ENCODE measurements at regions not wholly inside any gene's neighbourhood (a gene's known extent, or its start where the extent isn't known, plus 50 kb on each side); places are given as distances from the start of the nearest gene placed in this dataset.
"Not testable (repeated sequence)": the region's sequence is repeated elsewhere in the genome, so short reads cannot be mapped to it uniquely, and the experiment has no call there.

GRCh38 chr3:6657591-6657990, 203.3 kb upstream of the GRM7 start:
- DNase-seq, result no peak

GRCh38 chr3:6667354-6667753, 193.6 kb upstream of the GRM7 start:
- DNase-seq, result no peak

GRCh38 chr3:6671363-6671762, 189.6 kb upstream of the GRM7 start:
- no peak for DNase-seq

GRCh38 chr3:6679510-6679909, 181.4 kb upstream of the GRM7 start:
- no peak for DNase-seq

GRCh38 chr3:6680119-6680806, 180.7 kb upstream of the GRM7 start:
- DNase-seq, result no peak

GRCh38 chr3:6697285-6697684, 163.6 kb upstream of the GRM7 start:
- DNase-seq, result no peak

- no peak for DNase-seq
Observed at GRCh38 chr3:6697722-6698121, 163.2 kb upstream of the GRM7 start.

- DNase-seq, result not testable (repeated sequence)
Observed at GRCh38 chr3:6704817-6705216, 156.1 kb upstream of the GRM7 start.

GRCh38 chr3:6706777-6707176, 154.1 kb upstream of the GRM7 start:
- no peak for DNase-seq

GRCh38 chr3:6709178-6709577, 151.7 kb upstream of the GRM7 start:
- DNase-seq, result no peak

GRCh38 chr3:6714962-6715361, 146.0 kb upstream of the GRM7 start:
- DNase-seq, result no peak

- DNase-seq, result no peak
Observed at GRCh38 chr3:6716420-6716819, 144.5 kb upstream of the GRM7 start.

- no peak for DNase-seq
Observed at GRCh38 chr3:6717026-6717943, 143.6 kb upstream of the GRM7 start.

GRCh38 chr3:6719999-6720398, 140.9 kb upstream of the GRM7 start:
- no peak for DNase-seq

GRCh38 chr3:6721491-6721890, 139.4 kb upstream of the GRM7 start:
- DNase-seq, result no peak

- DNase-seq, result no peak
Observed at GRCh38 chr3:6723205-6723604, 137.7 kb upstream of the GRM7 start.

- DNase-seq, result no peak
Observed at GRCh38 chr3:6726811-6727210, 134.1 kb upstream of the GRM7 start.

- no peak for DNase-seq
Observed at GRCh38 chr3:6732807-6733206, 128.1 kb upstream of the GRM7 start.

- DNase-seq, result no peak
Observed at GRCh38 chr3:6733699-6734394, 127.1 kb upstream of the GRM7 start.

GRCh38 chr3:6734395-6734746, 126.5 kb upstream of the GRM7 start:
- no peak for DNase-seq

- DNase-seq, result no peak
Observed at GRCh38 chr3:6736836-6737629, 123.9 kb upstream of the GRM7 start.

GRCh38 chr3:6737630-6738029, 123.3 kb upstream of the GRM7 start:
- DNase-seq, result no peak

- DNase-seq, result no peak
Observed at GRCh38 chr3:6739288-6739687, 121.6 kb upstream of the GRM7 start.
